ENCODE measurements at regions not wholly inside any gene's neighbourhood (a gene's known extent, or its start where the extent isn't known, plus 50 kb on each side); places are given as distances from the start of the nearest gene placed in this dataset.

- Histone ChIP-seq H3K4me1 (no peaks in the 10 kb centered on the region), H3K27ac (no peak overlapping the region), H3K9me3 (no peaks in the 10 kb centered on the region), H3K4me3 (no peak overlapping the region), H3K36me3 (no peaks in the 10 kb centered on the region), H3K27me3 (peaks cover 38% of the 10 kb centered on the region)
- ATAC-seq (no peak), DNase-seq (no peak)
- TF ChIP-seq, protein P1, sequence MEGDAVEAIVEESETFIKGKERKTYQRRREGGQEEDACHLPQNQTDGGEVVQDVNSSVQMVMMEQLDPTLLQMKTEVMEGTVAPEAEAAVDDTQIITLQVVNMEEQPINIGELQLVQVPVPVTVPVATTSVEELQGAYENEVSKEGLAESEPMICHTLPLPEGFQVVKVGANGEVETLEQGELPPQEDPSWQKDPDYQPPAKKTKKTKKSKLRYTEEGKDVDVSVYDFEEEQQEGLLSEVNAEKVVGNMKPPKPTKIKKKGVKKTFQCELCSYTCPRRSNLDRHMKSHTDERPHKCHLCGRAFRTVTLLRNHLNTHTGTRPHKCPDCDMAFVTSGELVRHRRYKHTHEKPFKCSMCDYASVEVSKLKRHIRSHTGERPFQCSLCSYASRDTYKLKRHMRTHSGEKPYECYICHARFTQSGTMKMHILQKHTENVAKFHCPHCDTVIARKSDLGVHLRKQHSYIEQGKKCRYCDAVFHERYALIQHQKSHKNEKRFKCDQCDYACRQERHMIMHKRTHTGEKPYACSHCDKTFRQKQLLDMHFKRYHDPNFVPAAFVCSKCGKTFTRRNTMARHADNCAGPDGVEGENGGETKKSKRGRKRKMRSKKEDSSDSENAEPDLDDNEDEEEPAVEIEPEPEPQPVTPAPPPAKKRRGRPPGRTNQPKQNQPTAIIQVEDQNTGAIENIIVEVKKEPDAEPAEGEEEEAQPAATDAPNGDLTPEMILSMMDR (IDR thresholded peaks at IDR 0.05), result no peak
- intact Hi-C loops (cut with DNase I), result no loop called here
Measured at GRCh38 chr7:54662701-54663100, 96.3 kb downstream of the SEC61G start.

- Histone ChIP-seq H3K4me1 (no peaks in the 10 kb centered on the region), H3K27me3 (no peaks in the 10 kb centered on the region), H3K36me3 (no peaks in the 10 kb centered on the region), H3K9me3 (no peaks in the 10 kb centered on the region), H3K27ac (no peak overlapping the region), H3K4me3 (no peak overlapping the region)
- intact Hi-C loops (cut with DNase I), result no loop called here
- TF ChIP-seq, protein P1 (IDR thresholded peaks at IDR 0.05), result no peak
- no peak for ATAC-seq
- no peak for DNase-seq
Measured at GRCh38 chr7:54653905-54654304, 105.1 kb downstream of the SEC61G start.

GRCh38 chr7:54643064-54643463 is 100.9 kb downstream of the VSTM2A start:
- Histone ChIP-seq H3K9me3 (no peaks in the 10 kb centered on the region), H3K27me3 (no peaks in the 10 kb centered on the region), H3K4me1 (no peaks in the 10 kb centered on the region), H3K27ac (no peak overlapping the region), H3K36me3 (no peaks in the 10 kb centered on the region), H3K4me3 (no peak overlapping the region)
- TF ChIP-seq, protein P1 (IDR thresholded peaks at IDR 0.05), result no peak
- ATAC-seq (no peak), DNase-seq (no peak)
- intact Hi-C loops (cut with DNase I), result no loop called here

- H3K4me3 ChIP-seq, result no peak overlapping the region
- intact Hi-C loops (cut with DNase I), result no loop called here
- ATAC-seq (no peak), DNase-seq (no peak)
- no peaks in the 10 kb centered on the region for H3K4me1 ChIP-seq
- TF ChIP-seq, protein P1 (IDR thresholded peaks at IDR 0.05), result no peak
- H3K9me3 ChIP-seq, result no peaks in the 10 kb centered on the region
- no peaks in the 10 kb centered on the region for H3K36me3 ChIP-seq
- no peak overlapping the region for H3K27ac ChIP-seq
- no peaks in the 10 kb centered on the region for H3K27me3 ChIP-seq
Measured at GRCh38 chr7:54637712-54638396, 95.7 kb downstream of the VSTM2A start.

DNA sequence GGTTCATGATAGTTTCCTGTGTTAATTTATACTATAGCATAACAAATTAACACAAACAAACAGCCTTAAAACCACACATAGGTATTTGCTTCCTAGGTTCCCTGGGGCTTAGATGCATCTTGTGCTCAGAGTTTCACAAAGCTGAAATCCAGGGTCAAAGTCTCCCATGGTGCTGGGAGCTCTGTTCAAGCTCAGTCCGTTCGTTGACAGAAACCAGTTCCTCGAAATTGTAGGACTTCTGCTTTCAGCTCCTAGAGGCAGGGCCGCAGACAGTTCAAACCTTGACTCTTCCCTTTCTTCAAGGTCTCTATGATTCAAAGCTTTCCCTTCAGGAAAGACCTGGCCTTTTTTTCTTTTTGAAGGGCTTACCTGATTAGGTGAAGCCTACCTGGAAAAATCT is 90.5 kb downstream of the VSTM2A start:
- TF ChIP-seq, protein P1 (IDR thresholded peaks at IDR 0.05), result no peak
- no peaks in the 10 kb centered on the region for H3K36me3 ChIP-seq
- no peaks in the 10 kb centered on the region for H3K9me3 ChIP-seq
- no peak overlapping the region for H3K4me3 ChIP-seq
- intact Hi-C loops (cut with DNase I), result no loop called here
- H3K4me1 ChIP-seq, result no peaks in the 10 kb centered on the region
- DNase-seq, result no peak
- H3K27ac ChIP-seq, result no peak overlapping the region
- no peak for ATAC-seq
- H3K27me3 ChIP-seq, result no peaks in the 10 kb centered on the region

DNA sequence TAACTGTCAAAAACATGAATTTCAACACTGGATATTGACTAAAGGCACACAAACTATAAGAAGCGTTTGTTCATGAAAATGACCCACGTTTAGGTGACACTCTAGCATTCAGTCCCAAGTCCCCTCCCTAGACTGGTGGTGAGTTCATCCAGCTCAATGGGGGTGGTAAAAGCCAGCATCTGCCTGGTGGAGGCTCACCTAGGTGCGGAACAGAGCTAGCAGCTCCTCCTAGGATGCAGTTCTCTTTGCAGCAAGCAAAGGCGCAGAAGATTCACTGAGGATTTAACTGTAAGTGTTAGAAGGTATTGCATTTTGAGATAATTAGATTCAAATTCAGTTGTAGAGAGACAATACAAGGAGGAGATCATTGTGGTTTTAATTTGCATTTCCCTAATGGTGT is 87.6 kb downstream of the VSTM2A start:
- ATAC-seq (no peak), DNase-seq (no peak)
- Histone ChIP-seq H3K27ac (no peak overlapping the region), H3K27me3 (no peaks in the 10 kb centered on the region), H3K4me3 (no peak overlapping the region), H3K36me3 (no peaks in the 10 kb centered on the region), H3K9me3 (no peaks in the 10 kb centered on the region), H3K4me1 (no peaks in the 10 kb centered on the region)
- TF ChIP-seq, protein P1 (IDR thresholded peaks at IDR 0.05), result no peak
- intact Hi-C loops (cut with DNase I), result no loop called here
